ENCODE measurements at regions not wholly inside any gene's neighbourhood (a gene's known extent, or its start where the extent isn't known, plus 50 kb on each side); places are given as distances from the start of the nearest gene placed in this dataset.
A peak's percentile ranks its signal among the peaks of the same experiment; 100 is the strongest.

DNA sequence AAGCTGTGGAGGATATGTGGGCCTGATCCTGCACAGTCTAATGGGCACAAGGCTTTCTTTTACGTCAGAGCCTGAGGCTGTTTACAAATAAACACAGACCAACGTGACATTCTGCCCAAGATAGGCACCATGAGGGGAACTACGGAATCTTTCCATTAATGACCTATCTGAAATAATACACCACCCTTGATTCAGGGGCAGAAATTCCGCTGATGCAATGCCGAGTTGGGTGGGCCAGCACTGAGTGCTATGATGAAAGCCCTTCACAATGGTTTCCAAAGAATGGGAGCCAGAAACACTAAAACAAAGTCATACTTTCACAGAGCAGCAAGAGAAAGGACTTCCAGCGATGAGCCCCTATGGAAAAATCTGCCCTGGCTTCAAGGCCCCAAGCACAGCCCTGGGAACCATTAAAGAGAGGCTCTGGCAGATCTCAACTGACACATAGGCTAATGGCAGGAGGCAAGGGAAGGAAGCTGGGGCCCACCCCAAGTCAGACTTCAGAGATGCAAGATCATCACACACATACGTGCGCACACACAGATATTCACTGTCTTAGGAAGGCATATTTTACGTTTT, 72.2 kb upstream of the DLX6 start:
- no peaks in the 10 kb centered on the region for H3K27me3 ChIP-seq
- no peak overlapping the region for H3K27ac ChIP-seq
- H3K36me3 ChIP-seq: no peaks in the 10 kb centered on the region
- TF ChIP-seq EP300 (IDR thresholded peaks at IDR 0.05) (no peak), POLR2A (IDR thresholded peaks at IDR 0.05) (no peak), POLR2AphosphoS5 (IDR thresholded peaks at IDR 0.05) (no peak)
- TF ChIP-seq, protein P1, sequence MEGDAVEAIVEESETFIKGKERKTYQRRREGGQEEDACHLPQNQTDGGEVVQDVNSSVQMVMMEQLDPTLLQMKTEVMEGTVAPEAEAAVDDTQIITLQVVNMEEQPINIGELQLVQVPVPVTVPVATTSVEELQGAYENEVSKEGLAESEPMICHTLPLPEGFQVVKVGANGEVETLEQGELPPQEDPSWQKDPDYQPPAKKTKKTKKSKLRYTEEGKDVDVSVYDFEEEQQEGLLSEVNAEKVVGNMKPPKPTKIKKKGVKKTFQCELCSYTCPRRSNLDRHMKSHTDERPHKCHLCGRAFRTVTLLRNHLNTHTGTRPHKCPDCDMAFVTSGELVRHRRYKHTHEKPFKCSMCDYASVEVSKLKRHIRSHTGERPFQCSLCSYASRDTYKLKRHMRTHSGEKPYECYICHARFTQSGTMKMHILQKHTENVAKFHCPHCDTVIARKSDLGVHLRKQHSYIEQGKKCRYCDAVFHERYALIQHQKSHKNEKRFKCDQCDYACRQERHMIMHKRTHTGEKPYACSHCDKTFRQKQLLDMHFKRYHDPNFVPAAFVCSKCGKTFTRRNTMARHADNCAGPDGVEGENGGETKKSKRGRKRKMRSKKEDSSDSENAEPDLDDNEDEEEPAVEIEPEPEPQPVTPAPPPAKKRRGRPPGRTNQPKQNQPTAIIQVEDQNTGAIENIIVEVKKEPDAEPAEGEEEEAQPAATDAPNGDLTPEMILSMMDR (IDR thresholded peaks at IDR 0.05): no peak
- no peak for DNase-seq
- WGBS, 5 donors: 77 to 85% (median 83%) methylated on average over 9 of the region's 9 CpGs
- no peaks in the 10 kb centered on the region for H3K9me3 ChIP-seq
- H3K4me1 ChIP-seq: no peaks in the 10 kb centered on the region
- intact Hi-C loops (cut with DNase I; ENCODE audit: low total_unique reads): no loop called here
- no peak overlapping the region for H3K4me3 ChIP-seq

DNA sequence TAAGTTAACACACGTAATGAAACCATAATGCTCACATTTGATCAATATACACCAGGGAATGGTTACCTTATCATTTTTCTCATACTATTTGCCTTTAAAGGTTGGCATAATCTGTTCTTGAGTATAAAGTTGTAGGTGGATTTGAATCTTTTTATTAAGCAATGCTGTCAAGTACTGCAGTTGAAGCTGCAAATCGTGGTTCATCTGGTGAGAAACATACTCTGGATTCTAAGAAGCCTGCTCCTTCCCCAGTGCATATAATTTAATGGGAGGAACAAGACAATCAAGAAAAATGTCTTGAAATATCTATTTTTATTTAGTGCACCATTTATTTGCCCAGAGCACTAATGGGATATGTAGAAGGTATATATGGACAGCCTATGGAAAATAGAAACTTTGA, 68.7 kb upstream of the DLX6 start:
- TF ChIP-seq EP300 (IDR thresholded peaks at IDR 0.05) (no peak), POLR2A (IDR thresholded peaks at IDR 0.05) (no peak), POLR2AphosphoS5 (IDR thresholded peaks at IDR 0.05) (no peak)
- TF ChIP-seq, protein P1 (IDR thresholded peaks at IDR 0.05): no peak
- intact Hi-C loops (cut with DNase I; ENCODE audit: low total_unique reads): no loop called here
- Histone ChIP-seq H3K27ac (no peak overlapping the region), H3K9me3 (no peaks in the 10 kb centered on the region), H3K4me1 (no peaks in the 10 kb centered on the region), H3K4me3 (no peak overlapping the region), H3K27me3 (no peaks in the 10 kb centered on the region), H3K36me3 (no peaks in the 10 kb centered on the region)
- WGBS, 5 donors: 74 to 85% (median 77%) methylated on average over 2 of the region's 2 CpGs
- no peak for DNase-seq

DNA sequence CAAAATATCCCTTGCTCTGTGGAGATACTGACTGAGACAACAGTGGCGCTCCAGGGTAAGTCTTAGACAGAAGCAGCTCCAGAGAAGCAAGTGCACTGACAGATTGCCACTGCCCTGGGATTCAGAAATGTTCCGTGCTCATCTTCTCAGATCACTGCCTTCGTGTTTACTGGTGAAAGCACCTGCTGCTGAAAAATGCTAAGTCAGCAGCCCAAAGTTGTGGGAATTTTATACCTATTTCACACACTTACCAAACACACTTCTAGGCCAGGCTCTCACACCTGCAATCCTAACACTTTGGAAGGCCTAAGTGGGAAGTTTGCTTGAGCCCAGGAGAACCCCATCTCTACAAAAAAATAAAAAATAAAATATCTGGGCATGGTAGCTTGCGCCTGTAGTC, 63.2 kb upstream of the DLX6 start:
- Histone ChIP-seq H3K27me3 (no peaks in the 10 kb centered on the region), H3K9me3 (no peaks in the 10 kb centered on the region), H3K27ac (no peak overlapping the region), H3K4me3 (no peak overlapping the region), H3K36me3 (no peaks in the 10 kb centered on the region), H3K4me1 (no peaks in the 10 kb centered on the region)
- intact Hi-C loops (cut with DNase I; ENCODE audit: low total_unique reads): no loop called here
- no peak for DNase-seq
- 75 to 83% (median 77%) methylated on average over 4 of the region's 4 CpGs for WGBS, 5 donors
- TF ChIP-seq POLR2AphosphoS5 (IDR thresholded peaks at IDR 0.05): no peak
- TF ChIP-seq POLR2A (IDR thresholded peaks at IDR 0.05): no peak
- no peak for TF ChIP-seq EP300 (IDR thresholded peaks at IDR 0.05)
- TF ChIP-seq, protein P1 (IDR thresholded peaks at IDR 0.05): no peak

DNA sequence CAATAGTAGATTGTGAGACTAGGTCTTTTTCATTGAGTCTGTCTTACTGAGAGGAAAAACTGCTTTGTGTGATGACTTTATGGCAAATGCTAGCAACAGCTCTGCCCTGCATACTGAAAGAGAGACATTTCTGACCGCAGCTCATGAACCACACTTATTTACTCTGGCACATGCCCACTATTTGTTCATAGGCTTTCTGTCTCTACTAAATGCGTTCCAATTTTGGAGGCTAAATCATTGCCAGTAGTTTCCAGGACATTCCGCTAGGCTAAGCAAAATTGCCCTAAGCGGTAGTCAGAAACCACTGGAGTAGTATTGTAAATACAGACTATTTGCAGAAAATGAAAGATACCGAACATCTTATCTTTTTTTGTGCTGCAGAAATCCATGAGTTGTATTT, 55.6 kb upstream of the DLX6 start:
- intact Hi-C loops (cut with DNase I; ENCODE audit: low total_unique reads): no loop called here
- Histone ChIP-seq H3K9me3 (no peaks in the 10 kb centered on the region), H3K36me3 (no peaks in the 10 kb centered on the region), H3K4me3 (no peak overlapping the region), H3K27ac (no peak overlapping the region), H3K4me1 (peaks cover 0 to 9% (median 4%) of the 10 kb centered on the region in 4 donors), H3K27me3 (no peaks in the 10 kb centered on the region)
- 34 to 51% (median 48%) methylated on average over 5 of the region's 5 CpGs for WGBS, 5 donors
- peak in 1 of 2 donors; percentile 13 for DNase-seq
- TF ChIP-seq EP300 (IDR thresholded peaks at IDR 0.05) (no peak), POLR2AphosphoS5 (IDR thresholded peaks at IDR 0.05) (peak in 1 of 3 donors; percentile 8), POLR2A (IDR thresholded peaks at IDR 0.05) (no peak)
- TF ChIP-seq, protein P1 (IDR thresholded peaks at IDR 0.05): peak in 1 of 7 experiments; percentile 9

All from stomach (tissue), 8 donors.